GM12873 (cell line): ENCODE measurements at regions not wholly inside any gene's neighbourhood (a gene's known extent, or its start where the extent isn't known, plus 50 kb on each side); places are given as distances from the start of the nearest gene placed in this dataset.

Experiments
- TF ChIP-seq, protein P1 (sequence below): IDR thresholded peaks from 2 replicates; pipeline ENCODE4 v1.5.1; 2012; ENCODE audit warnings: low read depth, mild to moderate bottlenecking, moderate library complexity, low read length, control low read depth; ENCODE audit not compliant: insufficient read depth; ENCODE audit errors: missing control alignments

GRCh38 chr2:122319539-122320132 lies 564.2 kb downstream of the TSN start:
- TF ChIP-seq, protein P1, sequence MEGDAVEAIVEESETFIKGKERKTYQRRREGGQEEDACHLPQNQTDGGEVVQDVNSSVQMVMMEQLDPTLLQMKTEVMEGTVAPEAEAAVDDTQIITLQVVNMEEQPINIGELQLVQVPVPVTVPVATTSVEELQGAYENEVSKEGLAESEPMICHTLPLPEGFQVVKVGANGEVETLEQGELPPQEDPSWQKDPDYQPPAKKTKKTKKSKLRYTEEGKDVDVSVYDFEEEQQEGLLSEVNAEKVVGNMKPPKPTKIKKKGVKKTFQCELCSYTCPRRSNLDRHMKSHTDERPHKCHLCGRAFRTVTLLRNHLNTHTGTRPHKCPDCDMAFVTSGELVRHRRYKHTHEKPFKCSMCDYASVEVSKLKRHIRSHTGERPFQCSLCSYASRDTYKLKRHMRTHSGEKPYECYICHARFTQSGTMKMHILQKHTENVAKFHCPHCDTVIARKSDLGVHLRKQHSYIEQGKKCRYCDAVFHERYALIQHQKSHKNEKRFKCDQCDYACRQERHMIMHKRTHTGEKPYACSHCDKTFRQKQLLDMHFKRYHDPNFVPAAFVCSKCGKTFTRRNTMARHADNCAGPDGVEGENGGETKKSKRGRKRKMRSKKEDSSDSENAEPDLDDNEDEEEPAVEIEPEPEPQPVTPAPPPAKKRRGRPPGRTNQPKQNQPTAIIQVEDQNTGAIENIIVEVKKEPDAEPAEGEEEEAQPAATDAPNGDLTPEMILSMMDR, result no peak

- TF ChIP-seq, protein P1, result no peak
These were observed 567.4 kb downstream of the TSN start for GRCh38 chr2:122322815-122323214.

- TF ChIP-seq, protein P1, result no peak
These were observed 568.5 kb downstream of the TSN start for GRCh38 chr2:122323927-122324326.

DNA sequence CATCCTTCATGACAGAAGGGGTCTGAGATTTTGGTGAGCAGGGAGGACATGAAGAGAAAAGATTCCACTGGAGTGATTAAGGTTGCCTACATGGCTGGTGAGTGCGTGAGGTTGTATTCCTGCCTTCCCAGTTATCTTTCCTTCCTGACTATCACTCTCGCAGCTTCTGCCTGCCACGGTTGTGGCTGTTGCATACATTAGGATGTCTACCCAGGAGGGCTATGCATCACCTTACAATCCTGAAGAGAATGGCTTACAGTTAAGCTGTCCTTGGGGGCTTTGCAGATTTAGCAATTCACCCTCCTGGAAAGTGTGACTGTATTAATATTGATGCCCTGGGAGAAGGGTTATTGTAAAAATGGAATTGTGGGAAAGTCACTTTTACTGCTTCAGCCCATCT lies 571.0 kb downstream of the TSN start:
- TF ChIP-seq, protein P1, result no peak

GRCh38 chr2:122328816-122329215 lies 573.4 kb downstream of the TSN start:
- TF ChIP-seq, protein P1, result no peak

- TF ChIP-seq, protein P1, result no peak
These were observed 573.8 kb downstream of the TSN start for GRCh38 chr2:122329278-122329677.

GRCh38 chr2:122333932-122334331 lies 578.5 kb downstream of the TSN start:
- TF ChIP-seq, protein P1, result no peak
